Panc1 (cell line): ENCODE measurements at regions not wholly inside any gene's neighbourhood (a gene's known extent, or its start where the extent isn't known, plus 50 kb on each side); places are given as distances from the start of the nearest gene placed in this dataset.

Experiments
- CTCF ChIP-seq: fragments of 450-650 bp; IDR thresholded peaks from 2 replicates; pipeline ENCODE4 v1.5.1; 2017; ENCODE audit warnings: mild to moderate bottlenecking
- POLR2AphosphoS5 ChIP-seq: IDR thresholded peaks from 2 replicates; pipeline ENCODE4 v1.6.1; 2012; ENCODE audit warnings: mild to moderate bottlenecking, low read depth, low read length, moderate library complexity
- REST ChIP-seq, 2 experiments: IDR thresholded peaks; 2 replicates each; pipeline ENCODE4 v1.6.1; 2011 to 2012; ENCODE audit warnings: low read depth in 2 of 2, control low read depth in 1 of 2, low read length in 1 of 2, mild to moderate bottlenecking in 1 of 2, moderate library complexity in 1 of 2; ENCODE audit not compliant: insufficient read depth in 1 of 2
- SIN3A ChIP-seq: IDR thresholded peaks from 2 replicates; pipeline ENCODE4 v1.6.1; 2012; ENCODE audit warnings: low read depth, mild to moderate bottlenecking, low read length, moderate library complexity, borderline replicate concordance; ENCODE audit not compliant: insufficient read depth
- TCF7L2 ChIP-seq: IDR thresholded peaks from 2 replicates; pipeline ENCODE4 v1.6.1; 2011; ENCODE audit warnings: mild to moderate bottlenecking, low read depth, low read length, inconsistent platforms

- no peak for TF ChIP-seq CTCF
- no peak for TF ChIP-seq POLR2AphosphoS5
- no peak for TF ChIP-seq SIN3A
- TF ChIP-seq TCF7L2 = no peak
- TF ChIP-seq REST (IDR thresholded peaks at IDR 0.05; ENCODE audit: insufficient read depth in 1 of 2, low read depth in 2 of 2, low read length in 1 of 2) = no peak
These were observed 92.3 kb upstream of the SLC38A2 start for GRCh38 chr12:46464863-46465262.
